HUES48 (cell line): ENCODE measurements at regions not wholly inside any gene's neighbourhood (a gene's known extent, or its start where the extent isn't known, plus 50 kb on each side); places are given as distances from the start of the nearest gene placed in this dataset.

Source experiments
- H3K27ac ChIP-seq: one replicate; pipeline ENCODE4 v1.7.0; 2013; ENCODE audit warnings: low read depth, low read length, inconsistent platforms
- H3K27me3 ChIP-seq: 2 replicates; pipeline ENCODE4 v1.6.1; 2013; ENCODE audit warnings: mild to moderate bottlenecking, low read length; ENCODE audit not compliant: control insufficient read depth, insufficient read depth
- H3K36me3 ChIP-seq: 2 replicates; pipeline ENCODE4 v1.6.1; 2013; ENCODE audit warnings: low read length; ENCODE audit not compliant: control insufficient read depth, insufficient read depth
- H3K4me1 ChIP-seq: 2 replicates; pipeline ENCODE4 v1.6.1; 2013; ENCODE audit warnings: mild to moderate bottlenecking, low read length; ENCODE audit not compliant: control insufficient read depth, insufficient read depth
- H3K4me3 ChIP-seq: 2 replicates; pipeline ENCODE4 v1.5.1; 2013; ENCODE audit warnings: mild to moderate bottlenecking, low read depth, low read length
- H3K9ac ChIP-seq: 2 replicates; pipeline ENCODE4 v1.6.1; 2013; ENCODE audit warnings: mild to moderate bottlenecking, low read depth, low read length, moderate library complexity
- H3K9me3 ChIP-seq: 2 replicates; pipeline ENCODE4 v1.6.1; 2013; ENCODE audit warnings: low read length; ENCODE audit not compliant: control insufficient read depth, insufficient read depth

- H3K27ac ChIP-seq, result no peak overlapping the region
Measured at GRCh38 chr10:120394446-120394845, 62.6 kb upstream of the PLPP4 start.

GRCh38 chr10:120396228-120396627, 60.8 kb upstream of the PLPP4 start:
- no peak overlapping the region for H3K27ac ChIP-seq

More at GRCh38 chr10:120394446-120394845, 62.6 kb upstream of the PLPP4 start:
- H3K4me1 ChIP-seq, result no peaks in the 10 kb centered on the region
- H3K4me3 ChIP-seq, result no peak overlapping the region
- no peaks in the 10 kb centered on the region for H3K9me3 ChIP-seq
- no peaks in the 10 kb centered on the region for H3K27me3 ChIP-seq
- no peaks in the 10 kb centered on the region for H3K36me3 ChIP-seq
- H3K9ac ChIP-seq, result no peak overlapping the region

GRCh38 chr10:120398180-120398579, 58.8 kb upstream of the PLPP4 start:
- no peaks in the 10 kb centered on the region for H3K9me3 ChIP-seq
- H3K9ac ChIP-seq, result no peak overlapping the region
- no peak overlapping the region for H3K4me3 ChIP-seq
- no peaks in the 10 kb centered on the region for H3K27me3 ChIP-seq
- no peak overlapping the region for H3K27ac ChIP-seq
- peaks cover 4% of the 10 kb centered on the region; the same call in 1 of the 2 replicates for H3K4me1 ChIP-seq
- H3K36me3 ChIP-seq, result no peaks in the 10 kb centered on the region

More at GRCh38 chr10:120396228-120396627, 60.8 kb upstream of the PLPP4 start:
- Histone ChIP-seq H3K9me3 (no peaks in the 10 kb centered on the region), H3K4me1 (peaks cover 2% of the 10 kb centered on the region; the same call in 1 of the 2 replicates), H3K36me3 (no peaks in the 10 kb centered on the region), H3K4me3 (no peak overlapping the region), H3K27me3 (no peaks in the 10 kb centered on the region), H3K9ac (no peak overlapping the region)

- Histone ChIP-seq H3K9ac (no peak overlapping the region), H3K9me3 (no peaks in the 10 kb centered on the region), H3K27ac (no peak overlapping the region), H3K36me3 (no peaks in the 10 kb centered on the region), H3K27me3 (no peaks in the 10 kb centered on the region), H3K4me3 (no peak overlapping the region), H3K4me1 (peaks cover 9% of the 10 kb centered on the region; the same call in 1 of the 2 replicates)
Measured at GRCh38 chr10:120400601-120401000, 56.4 kb upstream of the PLPP4 start.

GRCh38 chr10:120402147-120402766, 54.8 kb upstream of the PLPP4 start:
- Histone ChIP-seq H3K4me1 (peaks cover 9% of the 10 kb centered on the region; the same call in 1 of the 2 replicates), H3K9me3 (no peaks in the 10 kb centered on the region), H3K27me3 (no peaks in the 10 kb centered on the region), H3K36me3 (no peaks in the 10 kb centered on the region), H3K27ac (no peak overlapping the region), H3K9ac (no peak overlapping the region), H3K4me3 (no peak overlapping the region)

GRCh38 chr10:120403109-120403508, 53.9 kb upstream of the PLPP4 start:
- Histone ChIP-seq H3K4me3 (no peak overlapping the region), H3K4me1 (peaks cover 9% of the 10 kb centered on the region; the same call in 1 of the 2 replicates), H3K27ac (no peak overlapping the region), H3K36me3 (no peaks in the 10 kb centered on the region), H3K9me3 (no peaks in the 10 kb centered on the region), H3K9ac (no peak overlapping the region), H3K27me3 (no peaks in the 10 kb centered on the region)

- H3K9ac ChIP-seq, result no peak overlapping the region
- no peaks in the 10 kb centered on the region for H3K27me3 ChIP-seq
Measured at GRCh38 chr10:120406376-120406775, 50.7 kb upstream of the PLPP4 start.

More at GRCh38 chr10:120406376-120406775, 50.7 kb upstream of the PLPP4 start:
- Histone ChIP-seq H3K27ac (no peak overlapping the region), H3K4me1 (peaks cover 6% of the 10 kb centered on the region; the same call in 1 of the 2 replicates), H3K9me3 (no peaks in the 10 kb centered on the region), H3K36me3 (no peaks in the 10 kb centered on the region), H3K4me3 (no peak overlapping the region)
